Inferior parietal cortex (tissue), 1 donor: ENCODE measurements at regions not wholly inside any gene's neighbourhood (a gene's known extent, or its start where the extent isn't known, plus 50 kb on each side); places are given as distances from the start of the nearest gene placed in this dataset.

ENCODE experiments used
- DNase-seq: peaks from one replicate; pipeline ENCODE4 v3.0.0-alpha.2; 2016; ENCODE audit errors: extremely low spot score

- no peak for DNase-seq
These were observed 573.4 kb upstream of the IGFBP3 start for GRCh38 chr7:46494441-46494840.

GRCh38 chr7:46494028-46494427 lies 573.0 kb upstream of the IGFBP3 start:
- no peak for DNase-seq

GRCh38 chr7:46493196-46493595 lies 572.1 kb upstream of the IGFBP3 start:
- no peak for DNase-seq

- no peak for DNase-seq
These were observed 571.4 kb upstream of the IGFBP3 start for GRCh38 chr7:46492466-46492865.

- DNase-seq, result no peak
These were observed 569.3 kb upstream of the IGFBP3 start for GRCh38 chr7:46490406-46490805.

- no peak for DNase-seq
These were observed 568.0 kb upstream of the IGFBP3 start for GRCh38 chr7:46489106-46489505.

- DNase-seq, result no peak
These were observed 567.5 kb upstream of the IGFBP3 start for GRCh38 chr7:46488607-46489006.

- DNase-seq, result no peak
These were observed 565.5 kb upstream of the IGFBP3 start for GRCh38 chr7:46486256-46487206.

- no peak for DNase-seq
These were observed 564.5 kb upstream of the IGFBP3 start for GRCh38 chr7:46485481-46486065.

- DNase-seq, result no peak
These were observed 563.8 kb upstream of the IGFBP3 start for GRCh38 chr7:46484906-46485305.

- DNase-seq, result no peak
These were observed 559.5 kb upstream of the IGFBP3 start for GRCh38 chr7:46480619-46481018.

GRCh38 chr7:46479680-46480079 lies 558.6 kb upstream of the IGFBP3 start:
- no peak for DNase-seq

GRCh38 chr7:46478046-46478445 lies 557.0 kb upstream of the IGFBP3 start:
- no peak for DNase-seq

GRCh38 chr7:46468753-46469356 lies 547.8 kb upstream of the IGFBP3 start:
- DNase-seq, result no peak

GRCh38 chr7:46463170-46463569 lies 542.1 kb upstream of the IGFBP3 start:
- no peak for DNase-seq

GRCh38 chr7:46461334-46461777 lies 540.3 kb upstream of the IGFBP3 start:
- DNase-seq, result no peak

- DNase-seq, result no peak
These were observed 538.9 kb upstream of the IGFBP3 start for GRCh38 chr7:46459942-46460341.

- no peak for DNase-seq
These were observed 533.7 kb upstream of the IGFBP3 start for GRCh38 chr7:46454816-46455215.

GRCh38 chr7:46452561-46453135 lies 531.6 kb upstream of the IGFBP3 start:
- no peak for DNase-seq

GRCh38 chr7:46451846-46452245 lies 530.8 kb upstream of the IGFBP3 start:
- DNase-seq, result no peak

- DNase-seq, result no peak
These were observed 529.8 kb upstream of the IGFBP3 start for GRCh38 chr7:46450886-46451285.

GRCh38 chr7:46450425-46450824 lies 529.4 kb upstream of the IGFBP3 start:
- DNase-seq, result no peak
